ENCODE measurements at regions not wholly inside any gene's neighbourhood (a gene's known extent, or its start where the extent isn't known, plus 50 kb on each side); places are given as distances from the start of the nearest gene placed in this dataset.

DNA sequence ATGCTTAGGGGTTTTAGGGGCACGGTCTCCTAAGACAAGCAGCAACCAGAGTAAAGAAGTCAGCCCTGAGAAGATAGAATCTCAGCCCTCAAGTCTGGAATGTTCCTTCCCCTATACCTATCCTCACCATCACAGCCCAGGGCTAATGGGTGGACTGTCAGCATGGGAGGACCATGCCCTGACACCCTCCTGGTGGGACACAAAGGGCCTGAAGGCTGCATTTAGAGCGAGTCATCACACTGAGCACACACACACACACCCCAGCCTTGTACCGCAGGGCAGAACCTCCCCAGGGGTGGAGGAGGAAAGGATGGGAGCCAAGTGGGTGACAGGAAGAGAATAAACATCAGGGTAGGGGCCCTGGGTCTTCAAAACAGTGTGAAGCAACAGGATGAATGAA lies 174.8 kb upstream of the SERP2 start:
- TF ChIP-seq, protein P1, sequence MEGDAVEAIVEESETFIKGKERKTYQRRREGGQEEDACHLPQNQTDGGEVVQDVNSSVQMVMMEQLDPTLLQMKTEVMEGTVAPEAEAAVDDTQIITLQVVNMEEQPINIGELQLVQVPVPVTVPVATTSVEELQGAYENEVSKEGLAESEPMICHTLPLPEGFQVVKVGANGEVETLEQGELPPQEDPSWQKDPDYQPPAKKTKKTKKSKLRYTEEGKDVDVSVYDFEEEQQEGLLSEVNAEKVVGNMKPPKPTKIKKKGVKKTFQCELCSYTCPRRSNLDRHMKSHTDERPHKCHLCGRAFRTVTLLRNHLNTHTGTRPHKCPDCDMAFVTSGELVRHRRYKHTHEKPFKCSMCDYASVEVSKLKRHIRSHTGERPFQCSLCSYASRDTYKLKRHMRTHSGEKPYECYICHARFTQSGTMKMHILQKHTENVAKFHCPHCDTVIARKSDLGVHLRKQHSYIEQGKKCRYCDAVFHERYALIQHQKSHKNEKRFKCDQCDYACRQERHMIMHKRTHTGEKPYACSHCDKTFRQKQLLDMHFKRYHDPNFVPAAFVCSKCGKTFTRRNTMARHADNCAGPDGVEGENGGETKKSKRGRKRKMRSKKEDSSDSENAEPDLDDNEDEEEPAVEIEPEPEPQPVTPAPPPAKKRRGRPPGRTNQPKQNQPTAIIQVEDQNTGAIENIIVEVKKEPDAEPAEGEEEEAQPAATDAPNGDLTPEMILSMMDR (IDR thresholded peaks at IDR 0.05; ENCODE audit: control extremely low read depth, extremely low read depth, low read depth, missing control alignments): no peak
- no peak for DNase-seq (ENCODE audit: extremely low spot score)
- POLR2A ChIA-PET: no interaction called here
- CTCF ChIA-PET: interaction anchor here (1.0 to 1.1 kb wide), 2 partner anchors 8 to 16 kb away, joined by 3 read pairs; no protein-coding TSS in a partner anchor

DNA sequence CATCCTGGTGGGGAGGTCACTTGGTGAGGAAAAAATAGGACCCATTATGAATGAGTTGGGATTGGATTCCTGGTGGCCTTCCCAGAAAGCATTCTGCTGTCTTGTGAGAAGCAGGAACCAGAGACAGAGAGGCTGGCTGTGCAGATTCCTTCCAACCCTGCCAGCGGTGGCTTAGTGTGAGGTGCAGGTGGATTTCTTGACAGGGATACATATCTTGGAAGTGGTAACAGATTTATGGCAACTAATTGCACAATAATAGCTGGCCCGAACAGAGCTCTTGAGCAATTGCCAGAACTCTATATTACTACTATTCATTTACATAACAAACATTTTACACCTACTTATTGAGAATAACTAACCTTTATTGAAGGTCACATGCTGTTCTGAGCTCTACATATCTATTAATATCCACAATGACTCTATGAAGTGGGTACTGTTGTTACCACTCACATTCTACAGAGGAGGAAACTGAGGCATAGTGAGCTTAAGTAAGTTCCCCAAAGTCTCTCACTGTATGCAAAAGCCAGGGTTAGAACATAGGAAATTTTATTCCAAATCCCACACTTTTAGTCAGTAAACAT lies 173.9 kb upstream of the SERP2 start:
- POLR2A ChIA-PET: no interaction called here
- TF ChIP-seq, protein P1 (IDR thresholded peaks at IDR 0.05; ENCODE audit: control extremely low read depth, extremely low read depth, low read depth, missing control alignments): no peak
- no peak for DNase-seq (ENCODE audit: extremely low spot score)
- CTCF ChIA-PET: interaction anchor here (0.7 to 1.1 kb wide), 3 partner anchors 8 to 15 kb away, joined by 3 to 4 read pairs (median 3); no protein-coding TSS in a partner anchor

DNA sequence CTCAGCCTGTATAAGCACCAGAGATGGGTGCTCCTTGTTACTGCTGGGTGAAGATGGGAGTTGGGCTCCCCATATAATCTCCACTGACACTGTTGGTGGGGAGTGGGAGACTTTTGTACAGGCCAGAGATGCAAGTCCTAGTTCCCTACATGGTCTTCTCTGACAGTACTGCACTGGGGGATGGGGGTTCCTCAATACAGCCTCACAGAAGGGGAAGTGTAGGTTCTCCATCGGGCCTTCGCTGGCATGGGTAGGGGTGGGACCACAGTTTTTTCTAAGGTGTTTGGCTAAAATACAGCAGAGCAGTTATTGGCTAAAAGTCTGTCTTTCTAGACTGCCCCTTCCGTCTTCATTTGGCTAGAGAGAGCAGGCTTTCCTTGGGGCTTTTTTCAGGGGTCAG lies 167.2 kb upstream of the SERP2 start:
- POLR2A ChIA-PET: no interaction called here
- no peak for DNase-seq (ENCODE audit: extremely low spot score)
- TF ChIP-seq, protein P1 (IDR thresholded peaks at IDR 0.05; ENCODE audit: control extremely low read depth, extremely low read depth, low read depth, missing control alignments): no peak
- CTCF ChIA-PET: interaction anchor here (1.4 kb wide), 1 partner anchor 36 kb away, joined by 3 read pairs; no protein-coding TSS in a partner anchor

DNA sequence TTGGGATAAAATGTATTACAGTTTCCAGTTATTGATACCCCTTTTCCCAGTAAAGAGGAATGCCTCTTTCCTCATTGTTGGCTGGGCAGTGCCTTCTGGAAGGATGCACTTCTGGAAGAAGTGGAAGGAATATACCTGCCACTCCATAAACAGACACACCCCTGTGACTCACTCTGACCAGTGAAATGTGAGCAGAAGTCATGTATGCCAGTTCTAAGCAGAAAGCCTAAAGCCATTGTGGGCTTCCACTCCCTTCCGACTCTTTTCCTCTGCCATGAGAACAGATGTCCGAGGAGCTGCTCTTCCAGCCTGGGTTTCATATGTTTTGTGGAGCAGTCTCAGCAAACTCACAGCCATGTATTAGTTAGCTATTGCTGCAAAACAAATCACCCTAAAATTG lies 166.1 kb upstream of the SERP2 start:
- CTCF ChIA-PET: interaction anchor here (1.4 kb wide), 1 partner anchor 35 kb away, joined by 3 read pairs; no protein-coding TSS in a partner anchor
- TF ChIP-seq, protein P1 (IDR thresholded peaks at IDR 0.05; ENCODE audit: control extremely low read depth, extremely low read depth, low read depth, missing control alignments): no peak
- DNase-seq (ENCODE audit: extremely low spot score): no peak
- POLR2A ChIA-PET: no interaction called here

DNA sequence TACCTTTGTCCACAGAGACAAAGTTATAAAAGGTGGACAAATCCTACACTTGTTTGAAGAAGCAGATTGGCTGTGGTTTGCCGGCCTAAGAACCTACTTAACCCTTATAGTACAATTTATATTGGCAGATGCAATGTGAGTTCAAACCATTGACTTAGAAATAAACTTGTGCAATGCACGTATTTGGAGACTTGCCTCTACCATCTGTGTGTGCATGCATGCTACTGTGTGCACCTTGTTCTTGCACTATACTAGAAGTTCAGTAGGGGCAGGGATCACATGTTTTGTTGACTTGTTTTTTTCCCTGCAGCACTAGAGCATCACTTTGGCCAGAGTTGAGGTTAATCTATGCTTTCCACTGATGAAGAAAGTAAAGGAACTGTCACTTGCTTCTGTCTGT lies 163.1 kb upstream of the SERP2 start:
- no peak for DNase-seq (ENCODE audit: extremely low spot score)
- ChIA-PET CTCF (no interaction called here), POLR2A (no interaction called here)
- TF ChIP-seq, protein P1 (IDR thresholded peaks at IDR 0.05; ENCODE audit: control extremely low read depth, extremely low read depth, low read depth, missing control alignments): no peak

DNA sequence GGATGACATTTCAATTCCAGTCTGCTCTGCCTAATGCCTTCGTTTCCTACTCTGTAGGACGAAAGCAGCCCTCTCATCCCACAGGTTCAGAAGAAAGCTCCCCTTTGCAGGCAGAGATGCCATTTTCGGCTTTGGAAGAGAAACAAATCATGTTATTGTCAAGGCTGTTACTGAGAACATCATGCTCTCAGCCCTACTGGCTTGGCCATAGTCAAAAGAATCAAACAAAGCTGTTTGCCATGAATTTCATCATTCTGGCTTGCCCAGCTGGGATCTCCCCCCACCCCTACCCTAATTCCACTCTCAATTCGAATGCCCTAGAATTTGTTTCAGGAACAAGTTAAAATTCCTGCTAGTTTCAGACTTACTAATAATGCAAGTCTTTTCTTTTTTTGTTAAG lies 162.3 kb upstream of the SERP2 start:
- TF ChIP-seq, protein P1 (IDR thresholded peaks at IDR 0.05; ENCODE audit: control extremely low read depth, extremely low read depth, low read depth, missing control alignments): no peak
- ChIA-PET CTCF (no interaction called here), POLR2A (no interaction called here)
- DNase-seq (ENCODE audit: extremely low spot score): no peak

Measured in GM10248 (cell line).